Fibroblast of skin of left quadriceps (primary cell): ENCODE measurements at regions not wholly inside any gene's neighbourhood (a gene's known extent, or its start where the extent isn't known, plus 50 kb on each side); places are given as distances from the start of the nearest gene placed in this dataset.

Experiments
- DNase-seq, 2 experiments: peaks; one replicate each; pipeline ENCODE4 v3.0.0-alpha.2; 2013; ENCODE audit warnings: low read depth in 2 of 2

DNA sequence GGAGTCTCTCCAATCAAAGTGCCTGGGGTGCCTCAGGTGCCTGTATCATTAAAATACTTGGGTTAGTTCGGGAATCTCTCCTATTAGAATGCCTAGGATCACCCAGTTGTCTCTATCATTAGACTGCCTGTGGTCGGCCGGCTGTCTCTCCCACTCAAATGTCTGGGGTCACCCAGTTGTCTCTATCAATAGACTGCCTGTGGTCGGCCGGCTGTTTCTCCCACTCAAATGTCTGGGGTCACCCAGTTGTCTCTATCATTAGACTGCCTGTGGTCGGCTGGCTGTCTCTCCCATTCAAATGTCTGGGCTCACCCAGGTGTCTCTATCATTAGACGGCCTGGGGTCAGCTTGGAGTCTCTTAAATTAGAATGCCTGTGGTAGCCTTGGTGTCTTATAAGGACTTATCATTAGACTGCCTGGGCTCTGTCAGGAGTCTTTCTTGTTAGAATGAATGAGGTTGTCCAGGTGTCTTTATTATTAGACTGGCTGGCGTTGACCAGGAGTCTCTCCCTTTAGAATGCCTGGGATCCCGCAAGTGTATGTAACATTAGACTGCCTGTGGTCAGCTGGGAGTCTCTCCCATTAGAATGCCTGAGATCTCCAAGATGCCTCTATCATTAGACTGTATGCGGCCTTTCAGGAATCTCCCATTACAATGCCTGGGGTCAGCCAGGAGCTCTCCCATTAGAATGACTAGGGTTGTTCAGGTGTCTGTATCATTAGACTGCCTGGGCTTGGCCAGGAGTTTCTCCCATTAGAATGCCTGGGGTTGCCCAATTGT is 1555.5 kb downstream of the UQCRFS1 start:
- DNase-seq: no peak

DNA sequence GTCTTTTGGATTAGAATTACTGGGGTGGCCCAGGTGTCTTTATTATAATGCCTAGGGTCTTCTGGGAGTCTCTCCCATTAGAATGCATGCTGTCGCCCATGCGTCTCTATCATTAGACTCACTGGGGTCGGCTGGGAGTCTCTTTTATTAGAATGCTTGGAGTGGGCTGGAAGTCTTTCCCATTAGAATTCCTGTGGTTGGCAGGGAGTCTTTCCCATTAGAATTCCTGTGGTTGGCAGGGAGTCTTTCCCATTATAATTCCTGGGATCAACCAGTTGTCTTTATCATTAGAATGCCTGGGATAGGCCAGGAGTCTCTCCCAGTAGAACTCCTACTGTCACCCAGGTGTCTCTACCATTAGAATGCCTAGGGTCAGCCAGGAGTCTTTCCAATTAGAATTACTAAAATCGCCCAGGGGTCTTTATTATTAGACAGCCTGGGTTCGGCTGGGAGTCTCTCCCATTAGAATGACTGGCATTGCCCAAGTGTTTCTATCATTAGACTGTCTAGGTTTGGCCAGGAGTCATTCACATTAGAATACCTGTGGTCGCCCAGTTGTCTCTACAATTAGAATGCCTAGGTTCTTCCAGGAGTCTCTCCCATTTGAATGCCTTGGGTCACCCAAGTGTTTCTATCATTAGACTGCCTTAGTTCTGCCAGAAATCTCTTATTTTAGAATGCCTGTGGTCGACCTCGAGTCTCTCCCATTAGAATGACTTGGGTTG is 1558.5 kb downstream of the UQCRFS1 start:
- no peak for DNase-seq

DNA sequence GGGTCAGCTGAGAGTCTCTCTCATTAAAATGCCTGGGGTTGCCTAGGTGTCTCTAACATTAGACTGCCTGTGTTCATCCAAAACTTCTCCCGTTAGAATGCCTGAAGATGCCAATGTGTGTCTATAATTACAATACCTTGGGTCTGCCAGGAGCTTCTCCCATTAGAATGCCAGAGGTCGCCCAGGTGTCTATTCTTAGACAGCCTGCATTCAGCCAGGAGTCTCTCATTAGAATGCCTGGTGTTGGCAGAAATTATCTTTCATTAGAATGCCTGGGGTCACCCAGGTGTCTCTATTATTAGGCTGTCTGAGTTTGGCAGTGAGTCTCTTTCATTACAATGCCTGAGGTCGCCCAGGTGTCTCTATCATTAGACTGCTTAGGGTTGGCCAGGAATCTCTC is 1560.2 kb downstream of the UQCRFS1 start:
- no peak for DNase-seq

DNA sequence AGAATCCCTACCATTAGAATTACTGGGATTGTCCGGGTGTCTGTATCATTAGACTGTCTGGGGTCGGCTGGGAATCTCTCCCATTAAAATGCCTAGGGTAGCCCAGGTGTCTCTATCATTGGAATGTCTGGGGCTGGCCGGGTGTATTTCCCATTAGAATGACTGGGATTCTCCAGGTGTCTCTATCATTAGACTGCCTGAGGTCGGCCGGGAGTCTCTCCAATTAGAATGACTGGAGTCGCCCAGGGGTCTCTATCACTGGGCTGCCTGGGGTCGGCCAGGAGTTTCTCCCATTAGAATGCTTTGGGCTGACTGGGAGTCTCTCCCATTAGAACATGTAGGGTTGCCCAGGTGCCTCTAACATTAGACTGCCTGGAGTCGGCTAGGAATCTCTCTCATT is 1560.7 kb downstream of the UQCRFS1 start:
- no peak for DNase-seq

DNA sequence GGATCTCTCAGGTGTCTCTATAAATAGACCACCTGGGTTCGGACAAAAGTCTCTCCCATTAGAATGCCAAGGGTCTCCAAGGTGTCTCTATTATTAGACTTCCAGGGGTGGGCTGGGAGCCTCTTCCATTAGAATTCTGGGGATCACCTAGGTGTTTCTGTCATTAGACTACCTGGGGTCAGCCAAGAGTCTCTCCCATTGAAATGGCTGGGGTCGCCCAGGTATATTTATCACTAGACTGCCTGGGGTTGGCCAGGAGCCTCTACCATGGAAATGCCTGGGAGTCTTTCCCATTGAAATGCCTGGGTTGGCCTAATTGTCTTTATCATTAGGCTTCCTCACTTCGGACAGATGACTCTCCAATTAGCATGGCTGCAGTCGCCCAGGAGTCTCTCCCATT is 1565.5 kb downstream of the UQCRFS1 start:
- DNase-seq: no peak

DNA sequence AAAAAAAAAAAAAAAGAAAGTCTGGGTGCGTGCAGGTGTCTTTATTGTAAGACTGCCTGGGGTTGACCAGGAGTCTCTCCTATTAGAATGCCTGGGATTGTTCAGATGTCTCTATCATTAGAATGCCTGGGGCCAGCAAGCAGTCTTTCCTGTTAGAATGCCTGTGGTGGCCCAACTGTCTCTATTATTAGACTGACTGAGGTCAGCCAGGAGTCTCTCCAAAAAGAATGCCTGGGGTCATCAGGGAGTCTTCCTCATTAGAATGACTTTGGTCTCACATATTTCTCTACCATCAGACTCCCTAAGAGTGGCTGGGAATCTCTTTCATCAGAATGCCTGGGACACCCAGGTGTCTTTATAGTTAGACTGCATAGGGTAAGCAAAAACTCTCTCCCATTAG is 1577.5 kb downstream of the UQCRFS1 start:
- no peak for DNase-seq

DNA sequence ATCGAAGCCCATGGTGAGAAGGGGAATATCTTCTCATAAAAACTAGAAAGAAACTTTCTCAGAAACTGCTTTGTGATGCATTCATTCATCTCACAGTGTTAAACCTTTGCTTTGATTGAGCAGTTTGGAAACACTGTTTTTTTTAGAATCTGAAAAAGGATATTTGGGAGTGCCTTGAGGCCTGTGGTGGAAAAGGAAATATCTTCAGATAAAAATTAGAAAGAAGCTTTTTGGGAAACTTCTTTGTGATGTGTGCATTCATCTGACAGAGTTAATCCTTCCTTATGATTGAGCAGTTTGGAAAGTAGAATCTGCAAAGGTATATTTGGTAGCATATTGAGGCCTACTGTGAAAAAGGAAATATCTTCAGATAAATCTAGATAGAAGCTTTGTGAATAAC is 1594.9 kb downstream of the UQCRFS1 start:
- DNase-seq: no peak

DNA sequence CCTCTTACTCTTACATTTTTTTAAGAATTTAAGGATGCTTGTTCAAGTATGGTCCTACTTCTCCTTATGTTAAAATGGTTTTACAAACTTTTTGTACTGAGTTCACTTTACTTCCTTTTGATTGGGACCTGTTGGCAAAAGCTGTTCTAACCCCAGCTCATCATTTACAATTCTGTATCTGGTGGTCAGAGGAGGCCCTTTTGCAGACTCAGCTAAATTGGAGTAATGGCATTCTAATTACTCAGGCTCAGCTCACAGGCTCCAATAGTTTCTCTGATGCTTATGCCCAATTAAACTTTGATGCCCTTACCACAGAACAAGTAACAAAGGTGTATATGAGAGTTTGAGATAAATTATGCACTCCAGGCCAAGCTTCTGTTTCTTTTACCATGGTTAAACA is 1632.0 kb downstream of the UQCRFS1 start:
- no peak for DNase-seq
